ENCODE measurements at regions not wholly inside any gene's neighbourhood (a gene's known extent, or its start where the extent isn't known, plus 50 kb on each side); places are given as distances from the start of the nearest gene placed in this dataset.

DNA sequence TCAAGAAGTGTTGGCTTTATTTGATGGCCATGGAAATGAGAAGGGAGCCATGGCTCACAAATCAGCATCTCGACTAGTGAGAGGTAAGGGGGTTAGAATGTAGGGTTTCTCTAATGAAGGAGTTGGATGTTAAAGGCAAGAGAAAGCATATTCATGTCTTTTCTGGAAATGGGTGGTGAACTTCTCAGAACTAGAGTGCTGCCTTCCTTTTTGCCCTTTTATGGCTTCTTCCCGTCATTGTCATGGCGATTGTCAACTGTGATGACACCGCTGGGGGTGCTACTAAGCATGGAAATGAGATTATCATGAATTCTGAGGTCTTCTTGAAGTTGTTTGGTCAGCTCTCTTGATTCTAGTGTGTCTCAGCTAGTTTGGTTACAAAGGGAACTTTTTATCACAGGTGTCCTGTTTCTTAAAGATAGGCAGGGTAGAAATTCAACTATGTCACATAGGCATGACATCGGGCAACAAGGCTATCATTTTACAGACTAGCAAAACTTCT lies 180.4 kb downstream of the LIG4 start:
- TF ChIP-seq, protein P1, sequence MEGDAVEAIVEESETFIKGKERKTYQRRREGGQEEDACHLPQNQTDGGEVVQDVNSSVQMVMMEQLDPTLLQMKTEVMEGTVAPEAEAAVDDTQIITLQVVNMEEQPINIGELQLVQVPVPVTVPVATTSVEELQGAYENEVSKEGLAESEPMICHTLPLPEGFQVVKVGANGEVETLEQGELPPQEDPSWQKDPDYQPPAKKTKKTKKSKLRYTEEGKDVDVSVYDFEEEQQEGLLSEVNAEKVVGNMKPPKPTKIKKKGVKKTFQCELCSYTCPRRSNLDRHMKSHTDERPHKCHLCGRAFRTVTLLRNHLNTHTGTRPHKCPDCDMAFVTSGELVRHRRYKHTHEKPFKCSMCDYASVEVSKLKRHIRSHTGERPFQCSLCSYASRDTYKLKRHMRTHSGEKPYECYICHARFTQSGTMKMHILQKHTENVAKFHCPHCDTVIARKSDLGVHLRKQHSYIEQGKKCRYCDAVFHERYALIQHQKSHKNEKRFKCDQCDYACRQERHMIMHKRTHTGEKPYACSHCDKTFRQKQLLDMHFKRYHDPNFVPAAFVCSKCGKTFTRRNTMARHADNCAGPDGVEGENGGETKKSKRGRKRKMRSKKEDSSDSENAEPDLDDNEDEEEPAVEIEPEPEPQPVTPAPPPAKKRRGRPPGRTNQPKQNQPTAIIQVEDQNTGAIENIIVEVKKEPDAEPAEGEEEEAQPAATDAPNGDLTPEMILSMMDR (IDR thresholded peaks at IDR 0.05) = no peak
- TF ChIP-seq EP300 (IDR thresholded peaks at IDR 0.05) = no peak
- no peak for TF ChIP-seq POLR2A (IDR thresholded peaks at IDR 0.05)
